ENCODE measurements at regions not wholly inside any gene's neighbourhood (a gene's known extent, or its start where the extent isn't known, plus 50 kb on each side); places are given as distances from the start of the nearest gene placed in this dataset.

GRCh38 chr2:235320326-235320725 is 173.5 kb upstream of the AGAP1 start:
- H3K9me3 ChIP-seq, result no peaks in the 10 kb centered on the region
- DNase-seq, result no peak
- H3K27me3 ChIP-seq, result no peaks in the 10 kb centered on the region
- no peak overlapping the region for H3K4me3 ChIP-seq
- no peaks in the 10 kb centered on the region for H3K4me1 ChIP-seq
- no peak overlapping the region for H3K27ac ChIP-seq
- TF ChIP-seq POLR2A (IDR thresholded peaks at IDR 0.05), result no peak
- no peak for TF ChIP-seq CTCF (IDR thresholded peaks at IDR 0.05)
- no peaks in the 10 kb centered on the region for H3K36me3 ChIP-seq (ENCODE audit: low read depth, missing control alignments)
- intact Hi-C loops (cut with DNase I; ENCODE audit: low total_unique reads), result no loop called here
- WGBS, 2 donors, result 88 to 98% methylated on average over 9 of the region's 9 CpGs

- Histone ChIP-seq H3K27me3 (no peaks in the 10 kb centered on the region), H3K36me3 (ENCODE audit: low read depth, missing control alignments) (no peaks in the 10 kb centered on the region), H3K9me3 (no peaks in the 10 kb centered on the region), H3K27ac (no peak overlapping the region), H3K4me3 (no peak overlapping the region), H3K4me1 (no peaks in the 10 kb centered on the region)
- TF ChIP-seq POLR2A (IDR thresholded peaks at IDR 0.05) (no peak), CTCF (IDR thresholded peaks at IDR 0.05) (no peak)
- 18% methylated on average over 7 to 9 of the region's 9 CpGs for WGBS, 2 donors
- intact Hi-C loops (cut with DNase I; ENCODE audit: low total_unique reads), result no loop called here
- no peak for DNase-seq
Observed at GRCh38 chr2:235324324-235324723, 169.5 kb upstream of the AGAP1 start.

- WGBS, 2 donors, result 55 to 70% methylated on average over 6 of the region's 6 CpGs
Observed at GRCh38 chr2:235325151-235325550, 168.7 kb upstream of the AGAP1 start.

GRCh38 chr2:235328991-235329390 is 164.9 kb upstream of the AGAP1 start:
- no peaks in the 10 kb centered on the region for H3K4me1 ChIP-seq
- DNase-seq, result no peak
- H3K4me3 ChIP-seq, result no peak overlapping the region
- H3K9me3 ChIP-seq, result no peaks in the 10 kb centered on the region
- 96 to 100% methylated on average over 1 of the region's 1 CpG for WGBS, 2 donors
- H3K27me3 ChIP-seq, result no peaks in the 10 kb centered on the region
- no peak overlapping the region for H3K27ac ChIP-seq
- intact Hi-C loops (cut with DNase I; ENCODE audit: low total_unique reads), result no loop called here
- H3K36me3 ChIP-seq (ENCODE audit: low read depth, missing control alignments), result no peaks in the 10 kb centered on the region
- TF ChIP-seq POLR2A (IDR thresholded peaks at IDR 0.05), result no peak
- TF ChIP-seq CTCF (IDR thresholded peaks at IDR 0.05), result no peak

More at GRCh38 chr2:235325151-235325550, 168.7 kb upstream of the AGAP1 start:
- Histone ChIP-seq H3K4me3 (no peak overlapping the region), H3K4me1 (no peaks in the 10 kb centered on the region), H3K27ac (no peak overlapping the region), H3K9me3 (no peaks in the 10 kb centered on the region), H3K36me3 (ENCODE audit: low read depth, missing control alignments) (no peaks in the 10 kb centered on the region), H3K27me3 (no peaks in the 10 kb centered on the region)
- no peak for DNase-seq
- intact Hi-C loops (cut with DNase I; ENCODE audit: low total_unique reads), result no loop called here
- TF ChIP-seq POLR2A (IDR thresholded peaks at IDR 0.05), result no peak
- TF ChIP-seq CTCF (IDR thresholded peaks at IDR 0.05), result no peak

GRCh38 chr2:235330775-235331451 is 162.9 kb upstream of the AGAP1 start:
- TF ChIP-seq POLR2A (IDR thresholded peaks at IDR 0.05) (no peak), CTCF (IDR thresholded peaks at IDR 0.05) (no peak)
- Histone ChIP-seq H3K27me3 (no peaks in the 10 kb centered on the region), H3K27ac (no peak overlapping the region), H3K4me3 (no peak overlapping the region), H3K9me3 (no peaks in the 10 kb centered on the region), H3K36me3 (ENCODE audit: low read depth, missing control alignments) (no peaks in the 10 kb centered on the region), H3K4me1 (no peaks in the 10 kb centered on the region)
- intact Hi-C loops (cut with DNase I; ENCODE audit: low total_unique reads), result no loop called here
- DNase-seq, result no peak
- WGBS, 2 donors, result 81 to 85% methylated on average over 11 of the region's 11 CpGs

Measured in testis (tissue), 2 donors.